ENCODE measurements at regions not wholly inside any gene's neighbourhood (a gene's known extent, or its start where the extent isn't known, plus 50 kb on each side); places are given as distances from the start of the nearest gene placed in this dataset.

- intact Hi-C loops (cut with DNase I) = no loop called here
- no peak for DNase-seq (ENCODE audit: low spot score)
Measured at GRCh38 chr10:101295261-101295660, 58.7 kb upstream of the BTRC start.

- intact Hi-C loops (cut with DNase I) = no loop called here
- no peak for DNase-seq (ENCODE audit: low spot score)
Measured at GRCh38 chr10:101297901-101298486, 56.0 kb upstream of the BTRC start.

GRCh38 chr10:101299211-101299610, 54.8 kb upstream of the BTRC start:
- DNase-seq (ENCODE audit: low spot score) = no peak
- intact Hi-C loops (cut with DNase I) = no loop called here

GRCh38 chr10:101301111-101301731, 52.7 kb upstream of the BTRC start:
- intact Hi-C loops (cut with DNase I) = loop anchor here (5.0 kb wide), 2 partner anchors 141 to 271 kb away; no protein-coding TSS in a partner anchor
- no peak for DNase-seq (ENCODE audit: low spot score)

GRCh38 chr10:101303087-101303703, 50.8 kb upstream of the BTRC start:
- intact Hi-C loops (cut with DNase I) = loop anchor here (5.0 kb wide), 2 partner anchors 139 to 269 kb away; no protein-coding TSS in a partner anchor
- DNase-seq (ENCODE audit: low spot score) = no peak

All from cardiac septum (tissue), 1 donor.